ENCODE measurements at regions not wholly inside any gene's neighbourhood (a gene's known extent, or its start where the extent isn't known, plus 50 kb on each side); places are given as distances from the start of the nearest gene placed in this dataset.

DNA sequence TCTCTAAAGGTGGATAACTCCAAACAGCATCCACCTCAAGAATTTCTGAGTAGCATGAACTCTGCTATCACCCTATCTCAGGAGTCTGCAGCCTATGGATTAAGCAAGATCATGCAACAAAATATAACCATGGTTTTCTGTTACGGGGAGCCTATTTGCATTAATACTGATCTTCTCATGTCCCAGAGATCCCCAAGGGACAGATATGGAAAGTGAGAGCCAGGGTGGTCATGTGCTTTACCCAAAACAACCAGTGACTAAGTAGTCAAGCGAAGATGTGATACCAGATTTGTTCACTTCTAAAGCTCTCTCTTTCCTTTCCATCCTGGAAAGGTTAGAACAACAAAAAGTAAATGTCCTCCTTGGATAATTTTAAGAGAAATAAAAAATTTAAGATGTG lies 125.1 kb downstream of the PRRX1 start:
- H3K9me3 ChIP-seq (replicated peaks): no peaks in the 10 kb centered on the region
- intact Hi-C loops (cut with micrococcal nuclease): no loop called here

DNA sequence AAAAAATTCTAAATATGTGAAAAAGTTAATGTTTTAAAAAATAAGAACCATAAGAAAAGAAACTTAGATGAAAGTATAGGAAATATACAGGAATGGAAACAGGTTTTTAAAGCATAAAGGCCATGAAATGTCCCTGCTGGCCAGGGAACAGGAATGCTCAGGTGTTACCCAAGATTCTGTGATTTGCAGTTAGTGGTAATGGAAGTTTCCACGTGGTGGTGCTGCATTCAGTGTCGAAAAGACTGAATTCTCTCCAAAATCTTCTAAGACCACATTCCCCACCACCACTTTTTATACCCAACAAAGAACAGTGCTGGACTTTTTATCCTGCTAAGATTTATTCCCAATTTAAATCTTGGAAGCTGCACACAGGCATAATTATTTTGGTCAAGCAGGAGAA lies 126.2 kb downstream of the PRRX1 start:
- intact Hi-C loops (cut with micrococcal nuclease): no loop called here
- H3K36me3 ChIP-seq: no peaks in the 10 kb centered on the region
- no peaks in the 10 kb centered on the region for H3K9me3 ChIP-seq (replicated peaks)
- H3K4me3 ChIP-seq: no peak overlapping the region
- H3K27ac ChIP-seq (replicated peaks): no peak overlapping the region
- DNase-seq: no peak
- no peaks in the 10 kb centered on the region for H3K4me1 ChIP-seq
- H3K27me3 ChIP-seq (ENCODE audit: low read depth): no peaks in the 10 kb centered on the region
- TF ChIP-seq, protein P1, sequence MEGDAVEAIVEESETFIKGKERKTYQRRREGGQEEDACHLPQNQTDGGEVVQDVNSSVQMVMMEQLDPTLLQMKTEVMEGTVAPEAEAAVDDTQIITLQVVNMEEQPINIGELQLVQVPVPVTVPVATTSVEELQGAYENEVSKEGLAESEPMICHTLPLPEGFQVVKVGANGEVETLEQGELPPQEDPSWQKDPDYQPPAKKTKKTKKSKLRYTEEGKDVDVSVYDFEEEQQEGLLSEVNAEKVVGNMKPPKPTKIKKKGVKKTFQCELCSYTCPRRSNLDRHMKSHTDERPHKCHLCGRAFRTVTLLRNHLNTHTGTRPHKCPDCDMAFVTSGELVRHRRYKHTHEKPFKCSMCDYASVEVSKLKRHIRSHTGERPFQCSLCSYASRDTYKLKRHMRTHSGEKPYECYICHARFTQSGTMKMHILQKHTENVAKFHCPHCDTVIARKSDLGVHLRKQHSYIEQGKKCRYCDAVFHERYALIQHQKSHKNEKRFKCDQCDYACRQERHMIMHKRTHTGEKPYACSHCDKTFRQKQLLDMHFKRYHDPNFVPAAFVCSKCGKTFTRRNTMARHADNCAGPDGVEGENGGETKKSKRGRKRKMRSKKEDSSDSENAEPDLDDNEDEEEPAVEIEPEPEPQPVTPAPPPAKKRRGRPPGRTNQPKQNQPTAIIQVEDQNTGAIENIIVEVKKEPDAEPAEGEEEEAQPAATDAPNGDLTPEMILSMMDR (IDR thresholded peaks at IDR 0.05; ENCODE audit: borderline replicate concordance): no peak

More for the DNA sequence above, 125.1 kb downstream of the PRRX1 start:
- DNase-seq: no peak
- TF ChIP-seq, protein P1 (IDR thresholded peaks at IDR 0.05; ENCODE audit: borderline replicate concordance): no peak
- Histone ChIP-seq H3K4me1 (no peaks in the 10 kb centered on the region), H3K27ac (replicated peaks) (no peak overlapping the region), H3K4me3 (no peak overlapping the region), H3K27me3 (ENCODE audit: low read depth) (no peaks in the 10 kb centered on the region), H3K36me3 (no peaks in the 10 kb centered on the region)

DNA sequence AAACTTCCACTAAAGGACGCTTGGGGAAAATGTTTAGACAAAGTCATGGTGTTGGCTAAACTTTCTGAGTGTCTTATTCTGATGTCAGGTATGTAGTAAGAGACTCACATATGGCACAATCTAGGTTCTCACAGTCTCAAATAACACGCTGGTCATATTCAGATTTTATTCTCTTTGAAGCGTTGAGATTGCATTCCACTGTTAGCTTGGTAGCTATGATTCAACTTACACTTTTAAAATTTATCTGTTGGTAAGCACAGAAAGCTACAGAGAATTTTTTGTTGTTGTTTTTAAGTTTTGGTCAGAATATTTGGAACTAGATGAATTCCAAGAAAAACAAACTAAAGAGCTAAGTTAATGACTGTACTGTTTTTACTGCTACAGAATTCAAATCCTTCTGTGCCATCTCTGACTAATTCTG lies 126.7 kb downstream of the PRRX1 start:
- no peak overlapping the region for H3K27ac ChIP-seq (replicated peaks)
- intact Hi-C loops (cut with micrococcal nuclease): no loop called here
- no peak overlapping the region for H3K4me3 ChIP-seq
- H3K27me3 ChIP-seq (ENCODE audit: low read depth): no peaks in the 10 kb centered on the region
- no peaks in the 10 kb centered on the region for H3K4me1 ChIP-seq
- H3K9me3 ChIP-seq (replicated peaks): no peaks in the 10 kb centered on the region
- no peaks in the 10 kb centered on the region for H3K36me3 ChIP-seq
- no peak for DNase-seq
- TF ChIP-seq, protein P1 (IDR thresholded peaks at IDR 0.05; ENCODE audit: borderline replicate concordance): no peak

DNA sequence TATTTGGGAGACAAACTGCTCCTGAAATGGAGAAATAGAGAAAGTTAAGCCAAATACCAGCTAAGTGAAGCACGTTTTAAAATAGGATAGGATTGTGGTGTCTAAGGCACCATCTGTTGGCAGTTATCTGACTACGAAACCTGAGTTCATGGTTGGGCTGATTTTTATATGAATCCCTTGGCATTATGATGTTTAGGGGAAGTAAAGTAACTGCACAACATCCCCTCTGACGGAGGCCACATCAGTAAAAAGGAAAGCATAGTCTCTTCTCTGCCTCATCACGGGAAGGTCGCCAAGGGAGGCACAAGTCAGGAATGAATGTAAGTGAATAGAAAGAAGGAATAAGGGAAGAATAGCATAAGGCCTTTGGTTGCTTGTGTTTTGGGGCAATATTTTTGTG lies 128.0 kb downstream of the PRRX1 start:
- no peaks in the 10 kb centered on the region for H3K9me3 ChIP-seq (replicated peaks)
- H3K4me1 ChIP-seq: no peaks in the 10 kb centered on the region
- intact Hi-C loops (cut with micrococcal nuclease): no loop called here
- no peaks in the 10 kb centered on the region for H3K27me3 ChIP-seq (ENCODE audit: low read depth)
- TF ChIP-seq, protein P1 (IDR thresholded peaks at IDR 0.05; ENCODE audit: borderline replicate concordance): no peak
- no peak overlapping the region for H3K27ac ChIP-seq (replicated peaks)
- no peaks in the 10 kb centered on the region for H3K36me3 ChIP-seq
- no peak for DNase-seq
- no peak overlapping the region for H3K4me3 ChIP-seq

DNA sequence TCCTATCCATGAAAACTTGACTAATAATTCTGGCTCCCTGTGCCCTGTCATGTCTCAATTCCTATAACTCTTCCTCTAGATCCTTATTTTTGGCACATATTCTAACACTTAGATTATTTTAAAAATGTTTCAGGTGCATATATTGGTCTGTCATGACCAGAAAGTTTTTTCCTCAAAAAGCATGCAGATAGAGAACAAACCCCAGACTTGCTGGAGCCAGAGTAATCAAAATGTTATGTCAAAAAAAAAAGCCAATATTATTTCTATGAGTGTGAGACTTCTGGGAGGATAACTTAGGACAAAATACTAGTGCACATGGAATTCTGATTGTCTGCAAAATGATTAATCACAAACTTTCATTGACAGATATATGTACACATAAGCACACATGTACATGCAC lies 135.1 kb upstream of the MROH9 start:
- Histone ChIP-seq H3K9me3 (replicated peaks) (no peaks in the 10 kb centered on the region), H3K4me3 (no peak overlapping the region), H3K36me3 (no peaks in the 10 kb centered on the region), H3K4me1 (no peaks in the 10 kb centered on the region), H3K27ac (replicated peaks) (no peak overlapping the region), H3K27me3 (ENCODE audit: low read depth) (no peaks in the 10 kb centered on the region)
- no peak for DNase-seq
- TF ChIP-seq, protein P1 (IDR thresholded peaks at IDR 0.05; ENCODE audit: borderline replicate concordance): no peak
- intact Hi-C loops (cut with micrococcal nuclease): no loop called here

DNA sequence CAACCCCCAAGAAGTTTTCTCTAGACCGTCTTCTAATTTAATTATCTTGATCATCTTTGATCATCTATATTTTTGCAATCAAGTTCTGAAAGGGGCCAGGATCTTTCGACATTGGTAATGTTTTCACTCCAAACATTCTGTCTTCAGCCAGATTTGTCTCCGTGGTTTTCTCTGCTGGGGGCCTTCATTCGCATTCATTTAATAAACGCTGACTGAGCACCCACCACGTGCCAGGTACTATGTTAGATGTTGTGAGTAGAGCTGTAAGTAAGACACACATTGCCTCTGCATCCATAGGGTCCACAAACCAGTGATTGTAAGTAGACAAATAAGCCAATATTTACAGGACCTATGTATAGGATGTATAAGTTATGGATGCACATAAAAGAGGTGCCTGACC lies 134.5 kb upstream of the MROH9 start:
- no peaks in the 10 kb centered on the region for H3K9me3 ChIP-seq (replicated peaks)
- intact Hi-C loops (cut with micrococcal nuclease): no loop called here
- no peak for DNase-seq
- no peaks in the 10 kb centered on the region for H3K27me3 ChIP-seq (ENCODE audit: low read depth)
- TF ChIP-seq, protein P1 (IDR thresholded peaks at IDR 0.05; ENCODE audit: borderline replicate concordance): no peak
- no peaks in the 10 kb centered on the region for H3K4me1 ChIP-seq
- no peaks in the 10 kb centered on the region for H3K36me3 ChIP-seq
- H3K4me3 ChIP-seq: no peak overlapping the region
- no peak overlapping the region for H3K27ac ChIP-seq (replicated peaks)
